Immature natural killer cell (primary cell): ENCODE measurements at regions not wholly inside any gene's neighbourhood (a gene's known extent, or its start where the extent isn't known, plus 50 kb on each side); places are given as distances from the start of the nearest gene placed in this dataset.

ENCODE experiments used
- DNase-seq, 3 donors: peaks; one replicate each; pipeline ENCODE4 v3.0.0; 2022; ENCODE audit warnings: mixed read lengths in 1 of 3
- H3K27ac Mint-ChIP-seq, 6 donors: one replicate each; pipeline ENCODE4 v1.8.0; 2020; ENCODE audit warnings: mixed read lengths in 6 of 6, mild to moderate bottlenecking in 5 of 6, inconsistent platforms in 4 of 6, moderate library complexity in 3 of 6
- H3K27me3 Mint-ChIP-seq, 3 donors: one replicate each; pipeline ENCODE4 v1.8.0; 2020 to 2021; ENCODE audit warnings: low read depth in 3 of 3, mild to moderate bottlenecking in 3 of 3, mixed read lengths in 3 of 3, moderate library complexity in 3 of 3, inconsistent platforms in 1 of 3
- H3K36me3 Mint-ChIP-seq, 3 donors: one replicate each; pipeline ENCODE4 v1.8.0; 2020; ENCODE audit warnings: mixed read lengths in 3 of 3, inconsistent platforms in 2 of 3, mild to moderate bottlenecking in 2 of 3
- H3K4me1 Mint-ChIP-seq, 2 donors: one replicate each; pipeline ENCODE4 v1.8.0; 2020; ENCODE audit warnings: inconsistent platforms in 2 of 2, mild to moderate bottlenecking in 2 of 2, mixed read lengths in 2 of 2, moderate library complexity in 1 of 2
- H3K4me3 Mint-ChIP-seq, 5 donors: one replicate each; pipeline ENCODE4 v1.8.0; 2020; ENCODE audit warnings: mild to moderate bottlenecking in 5 of 5, mixed read lengths in 5 of 5, inconsistent platforms in 3 of 5, moderate library complexity in 3 of 5
- H3K9me3 Mint-ChIP-seq, 6 donors: one replicate each; pipeline ENCODE4 v1.8.0; 2020; ENCODE audit warnings: mild to moderate bottlenecking in 6 of 6, mixed read lengths in 6 of 6, inconsistent platforms in 4 of 6, moderate library complexity in 3 of 6

DNA sequence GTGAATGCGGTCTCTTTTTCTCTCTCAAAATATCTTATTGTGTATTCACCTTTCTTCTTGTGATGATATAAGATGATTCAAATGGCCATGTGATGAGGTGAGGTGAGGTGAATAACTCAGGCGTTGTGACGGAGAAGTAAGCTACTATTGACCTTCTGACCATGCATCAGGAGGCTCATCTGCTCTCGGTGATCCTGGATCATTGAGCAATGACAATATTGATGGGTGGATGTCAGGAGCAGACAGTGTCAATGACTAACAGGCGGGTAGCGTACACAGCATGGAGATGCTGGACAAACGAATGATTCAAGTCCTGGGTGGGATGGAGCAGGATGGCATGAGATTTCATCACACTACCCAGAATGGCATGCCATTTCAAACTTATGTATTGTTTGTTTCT is 119.6 kb downstream of the PXDC1 start:
- Mint-ChIP-seq H3K36me3 (no peaks in the 10 kb centered on the region), H3K4me3 (no peak overlapping the region), H3K27me3 (peaks cover 2 to 5% (median 3%) of the 10 kb centered on the region in 3 donors), H3K9me3 (no peaks in the 10 kb centered on the region), H3K4me1 (no peaks in the 10 kb centered on the region), H3K27ac (no peak overlapping the region)
- no peak for DNase-seq

DNA sequence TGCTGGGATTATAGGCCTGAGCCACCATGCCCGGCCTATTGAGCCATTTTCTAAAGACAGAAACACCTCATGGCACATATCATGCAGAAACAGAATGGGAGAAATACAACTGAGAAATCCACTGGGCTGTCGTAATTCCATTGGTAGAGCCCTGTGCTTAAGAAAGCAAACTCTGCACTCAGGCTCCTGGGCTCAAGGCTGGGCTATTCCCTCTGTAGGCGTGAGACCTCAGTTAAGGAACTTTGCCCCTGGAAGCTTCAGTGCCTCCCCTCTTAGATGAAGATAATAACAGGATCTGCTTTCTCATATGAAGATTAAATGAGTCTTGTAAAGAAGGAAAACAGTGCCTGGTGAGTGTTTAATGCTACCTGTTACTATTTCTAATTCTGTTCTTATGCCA is 120.3 kb downstream of the PXDC1 start:
- no peak overlapping the region for H3K4me3 Mint-ChIP-seq
- no peaks in the 10 kb centered on the region for H3K36me3 Mint-ChIP-seq
- peaks cover 2 to 5% (median 3%) of the 10 kb centered on the region in 3 donors for H3K27me3 Mint-ChIP-seq
- H3K27ac Mint-ChIP-seq: no peak overlapping the region
- H3K4me1 Mint-ChIP-seq: no peaks in the 10 kb centered on the region
- no peak for DNase-seq
- H3K9me3 Mint-ChIP-seq: no peaks in the 10 kb centered on the region

DNA sequence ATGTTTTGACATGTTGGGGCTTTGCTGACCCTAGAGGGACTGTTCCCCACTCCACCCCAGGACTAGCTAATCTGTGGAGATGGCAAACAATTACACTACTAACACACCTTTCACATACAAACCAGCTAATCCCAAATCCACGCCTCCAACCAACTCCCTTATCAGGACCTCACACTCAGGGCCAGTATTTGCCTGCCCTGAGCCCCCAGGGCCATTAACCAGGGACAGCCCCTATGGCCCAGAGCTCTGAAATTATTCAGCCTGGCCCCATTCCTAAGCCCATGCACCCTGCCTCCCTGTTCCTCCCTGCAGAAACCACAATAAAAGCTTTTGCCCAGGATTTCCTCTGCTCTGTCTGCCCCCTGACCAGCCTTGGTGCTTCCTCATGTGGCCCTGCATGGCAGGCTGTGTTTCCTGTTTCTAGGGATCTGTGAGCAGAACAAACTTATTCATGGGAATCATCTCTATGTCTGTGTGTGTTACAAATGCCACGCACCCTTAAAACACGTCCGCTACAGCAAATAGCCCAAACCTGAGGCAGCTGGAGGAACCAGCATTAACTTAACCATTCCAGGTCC is 121.2 kb downstream of the PXDC1 start:
- Mint-ChIP-seq H3K27ac (no peak overlapping the region), H3K4me3 (no peak overlapping the region), H3K27me3 (peaks cover 3 to 5% (median 3%) of the 10 kb centered on the region in 3 donors), H3K9me3 (no peaks in the 10 kb centered on the region), H3K36me3 (no peaks in the 10 kb centered on the region), H3K4me1 (no peaks in the 10 kb centered on the region)
- no peak for DNase-seq

DNA sequence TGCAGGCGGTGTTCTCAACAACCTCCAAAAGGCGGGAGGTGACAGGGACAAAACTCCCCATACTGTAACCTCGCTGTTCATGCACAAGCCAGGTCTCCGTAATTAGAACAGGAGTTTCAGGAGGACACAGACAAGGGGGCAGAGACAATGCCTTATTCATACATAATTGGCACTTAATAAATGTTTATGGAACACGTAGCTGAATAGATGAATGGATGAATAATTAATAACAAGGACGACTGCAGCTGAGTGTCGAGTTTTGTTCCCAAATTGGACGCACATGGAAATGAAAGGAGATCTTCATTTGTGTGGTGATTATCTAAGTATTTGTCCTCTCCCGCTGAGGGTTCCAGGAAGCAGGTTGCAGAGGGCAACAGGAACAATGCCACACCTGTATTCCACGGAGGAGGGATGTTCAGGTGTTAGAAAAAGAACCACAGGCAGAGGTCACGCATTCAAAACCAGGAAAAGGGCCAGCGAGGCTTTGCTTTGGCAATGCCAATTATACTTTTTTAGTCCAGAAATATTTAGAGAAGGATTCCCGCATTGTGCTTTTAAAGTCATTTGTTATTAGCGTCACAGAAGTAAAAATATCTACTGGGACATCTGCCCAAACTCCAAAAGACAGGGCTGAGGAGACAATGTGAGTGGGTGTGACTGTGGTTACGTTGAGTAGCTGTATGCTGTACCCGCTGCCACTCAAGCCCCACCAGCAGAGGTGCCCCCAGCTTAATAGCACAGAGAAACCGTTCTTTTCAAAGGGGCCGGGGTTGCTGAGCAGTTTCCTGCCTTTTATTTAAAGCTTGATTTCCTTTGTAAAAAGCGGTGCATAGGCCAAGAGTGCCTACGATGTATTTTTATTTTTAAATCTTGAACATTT is 123.3 kb downstream of the PXDC1 start:
- Mint-ChIP-seq H3K4me1 (peaks cover 2 to 6% of the 10 kb centered on the region in 2 donors), H3K4me3 (no peak overlapping the region), H3K36me3 (no peaks in the 10 kb centered on the region), H3K27me3 (peaks cover 3 to 10% (median 6%) of the 10 kb centered on the region in 3 donors), H3K27ac (no peak overlapping the region), H3K9me3 (no peaks in the 10 kb centered on the region)
- no peak for DNase-seq

DNA sequence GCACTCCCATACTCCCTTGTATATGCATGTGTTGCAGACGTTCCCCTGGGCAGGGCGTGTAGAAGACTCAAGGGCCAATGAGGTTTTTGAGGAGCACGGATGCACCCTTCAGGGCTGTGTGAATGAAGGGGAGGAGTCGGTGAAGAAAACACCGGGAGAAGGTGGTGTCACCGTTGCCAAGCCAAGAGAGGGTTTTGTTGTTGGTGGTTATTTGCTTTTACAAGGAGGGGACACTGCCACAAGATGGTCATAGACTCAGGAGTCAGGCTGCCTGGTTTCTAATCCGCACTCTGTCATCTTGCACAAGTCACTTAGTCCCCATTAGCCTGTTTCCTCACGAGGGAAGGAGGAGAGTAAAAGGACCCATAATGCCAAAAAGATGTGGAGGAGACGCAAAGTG is 124.0 kb downstream of the PXDC1 start:
- peaks cover 3 to 13% (median 6%) of the 10 kb centered on the region in 3 donors for H3K27me3 Mint-ChIP-seq

DNA sequence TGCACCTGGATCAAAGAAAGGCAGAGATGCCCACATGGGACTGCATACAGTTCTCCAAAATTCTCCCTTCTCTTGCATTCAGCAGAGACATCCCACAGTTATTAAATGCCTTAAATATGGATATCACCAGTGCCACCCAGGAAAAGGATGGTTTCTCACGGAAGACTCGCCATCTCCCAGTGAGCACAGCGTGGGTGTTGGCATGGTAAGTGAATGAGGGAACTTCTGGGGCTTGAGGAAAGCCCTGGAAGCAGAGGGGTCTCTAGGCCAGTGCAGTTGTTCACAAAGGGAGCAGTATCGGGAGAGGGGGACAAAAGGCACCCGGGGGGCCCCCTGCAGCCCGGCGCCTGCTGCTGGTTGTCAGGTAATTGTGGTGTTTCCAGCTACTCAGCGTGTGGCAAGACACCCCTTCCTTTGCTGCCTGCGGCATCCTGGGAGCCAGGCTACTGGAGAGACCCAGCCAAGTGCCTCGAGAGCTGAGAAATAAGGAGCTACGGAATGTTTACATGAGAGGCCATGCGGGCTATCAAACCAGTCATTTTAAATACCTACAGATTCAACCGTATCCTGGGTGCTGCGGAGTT is 125.4 kb downstream of the PXDC1 start:
- Mint-ChIP-seq H3K36me3 (no peaks in the 10 kb centered on the region), H3K9me3 (no peaks in the 10 kb centered on the region), H3K4me1 (peaks cover 2 to 6% of the 10 kb centered on the region in 2 donors), H3K4me3 (no peak overlapping the region), H3K27me3 (peaks cover 3 to 18% (median 6%) of the 10 kb centered on the region in 3 donors), H3K27ac (no peak overlapping the region)
- DNase-seq: no peak

More for the DNA sequence above, 124.0 kb downstream of the PXDC1 start:
- no peak overlapping the region for H3K4me3 Mint-ChIP-seq
- H3K36me3 Mint-ChIP-seq: no peaks in the 10 kb centered on the region
- H3K9me3 Mint-ChIP-seq: no peaks in the 10 kb centered on the region
- no peak for DNase-seq
- H3K27ac Mint-ChIP-seq: no peak overlapping the region
- H3K4me1 Mint-ChIP-seq: peaks cover 2 to 6% of the 10 kb centered on the region in 2 donors

DNA sequence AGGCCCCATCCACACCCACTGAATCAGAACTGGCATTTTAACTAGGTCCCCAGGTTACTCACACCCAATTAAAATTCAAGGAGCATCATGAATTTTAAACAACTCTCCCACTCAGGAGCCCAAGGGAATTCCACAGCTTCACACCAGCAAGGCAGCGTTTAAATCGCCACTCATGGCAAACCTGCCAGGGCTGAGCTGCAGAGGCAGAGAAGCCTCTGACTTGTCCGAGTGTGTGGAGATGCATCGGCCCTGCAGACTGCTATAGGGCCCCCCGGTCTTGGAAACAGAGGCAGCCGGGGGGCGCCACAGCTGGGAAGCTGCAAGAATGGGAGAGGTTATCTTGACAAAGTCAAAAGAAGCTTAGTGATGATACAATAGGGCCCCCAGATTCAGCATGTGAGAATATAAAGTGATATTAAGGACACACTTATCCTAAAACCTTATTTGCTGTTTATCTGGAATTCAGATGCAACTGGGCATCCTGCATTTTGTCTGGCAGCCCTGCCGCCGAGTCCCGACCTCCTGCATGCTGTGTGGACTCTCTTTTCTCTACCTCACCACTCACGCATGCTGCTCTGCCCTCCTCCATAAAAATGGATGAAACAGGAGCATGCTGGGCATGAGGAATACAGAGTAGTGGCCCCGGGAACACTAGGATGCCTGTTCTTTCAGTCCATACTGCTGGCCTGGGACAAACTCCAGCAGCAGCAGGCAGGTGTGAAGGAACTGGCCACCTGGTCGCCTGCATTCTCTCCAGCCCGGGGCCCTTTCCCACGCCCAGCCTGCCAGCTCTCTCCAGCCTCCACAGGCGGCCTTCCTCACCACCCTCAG is 126.1 kb downstream of the PXDC1 start:
- no peak for DNase-seq

DNA sequence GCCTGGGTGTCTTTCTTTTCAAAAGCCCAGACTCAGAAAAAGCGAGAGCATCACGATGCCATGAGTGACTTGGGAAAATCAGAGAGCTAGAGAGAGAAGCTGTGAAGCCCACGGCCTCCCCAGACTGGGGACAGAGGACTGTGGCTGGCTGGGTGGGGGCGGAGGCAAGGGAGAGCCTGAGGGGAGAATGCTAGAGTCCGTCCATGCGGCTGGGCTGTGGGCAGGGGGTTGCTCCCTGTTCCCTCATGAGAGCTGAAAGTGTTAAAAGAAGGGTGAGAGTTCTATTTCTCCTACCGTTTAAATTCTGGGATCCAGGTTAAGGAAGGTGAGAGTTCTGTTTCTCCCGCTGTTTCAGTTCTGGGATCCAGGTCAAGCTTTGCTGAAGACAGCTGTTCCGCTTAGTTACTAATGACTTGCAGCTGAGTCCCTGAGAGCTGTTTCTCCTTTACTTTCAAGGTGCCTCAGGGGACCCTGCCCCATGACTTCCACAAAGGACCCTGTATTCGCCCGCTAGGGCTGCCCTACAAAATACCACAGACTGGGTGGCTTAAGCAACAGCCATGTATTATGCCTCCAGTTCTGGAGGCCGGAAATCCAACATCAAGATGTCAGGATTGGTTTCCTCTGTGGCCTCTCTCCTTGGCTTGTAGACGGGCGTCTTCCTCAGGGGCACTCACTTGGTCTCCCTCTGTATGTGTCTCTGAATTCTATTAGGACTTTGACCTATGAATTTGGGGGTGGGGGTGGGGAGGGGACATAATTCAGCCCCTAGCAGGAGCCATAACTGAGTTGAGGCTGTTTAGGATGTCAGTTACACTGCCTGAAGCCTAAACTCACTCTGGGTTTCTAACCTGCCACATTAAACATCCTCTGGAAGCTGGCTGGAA is 127.0 kb downstream of the PXDC1 start:
- H3K27me3 Mint-ChIP-seq: peaks cover 3 to 21% (median 6%) of the 10 kb centered on the region in 3 donors
- H3K4me3 Mint-ChIP-seq: no peak overlapping the region
- no peaks in the 10 kb centered on the region for H3K9me3 Mint-ChIP-seq
- H3K36me3 Mint-ChIP-seq: no peaks in the 10 kb centered on the region
- H3K27ac Mint-ChIP-seq: no peak overlapping the region
- no peak for DNase-seq
- peaks cover 2 to 6% of the 10 kb centered on the region in 2 donors for H3K4me1 Mint-ChIP-seq

More for the DNA sequence above, 126.1 kb downstream of the PXDC1 start:
- H3K27ac Mint-ChIP-seq: no peak overlapping the region
- H3K4me1 Mint-ChIP-seq: peaks cover 2 to 6% of the 10 kb centered on the region in 2 donors
- H3K9me3 Mint-ChIP-seq: no peaks in the 10 kb centered on the region
- peaks cover 3 to 18% (median 6%) of the 10 kb centered on the region in 3 donors for H3K27me3 Mint-ChIP-seq
- H3K36me3 Mint-ChIP-seq: no peaks in the 10 kb centered on the region
- no peak overlapping the region for H3K4me3 Mint-ChIP-seq

DNA sequence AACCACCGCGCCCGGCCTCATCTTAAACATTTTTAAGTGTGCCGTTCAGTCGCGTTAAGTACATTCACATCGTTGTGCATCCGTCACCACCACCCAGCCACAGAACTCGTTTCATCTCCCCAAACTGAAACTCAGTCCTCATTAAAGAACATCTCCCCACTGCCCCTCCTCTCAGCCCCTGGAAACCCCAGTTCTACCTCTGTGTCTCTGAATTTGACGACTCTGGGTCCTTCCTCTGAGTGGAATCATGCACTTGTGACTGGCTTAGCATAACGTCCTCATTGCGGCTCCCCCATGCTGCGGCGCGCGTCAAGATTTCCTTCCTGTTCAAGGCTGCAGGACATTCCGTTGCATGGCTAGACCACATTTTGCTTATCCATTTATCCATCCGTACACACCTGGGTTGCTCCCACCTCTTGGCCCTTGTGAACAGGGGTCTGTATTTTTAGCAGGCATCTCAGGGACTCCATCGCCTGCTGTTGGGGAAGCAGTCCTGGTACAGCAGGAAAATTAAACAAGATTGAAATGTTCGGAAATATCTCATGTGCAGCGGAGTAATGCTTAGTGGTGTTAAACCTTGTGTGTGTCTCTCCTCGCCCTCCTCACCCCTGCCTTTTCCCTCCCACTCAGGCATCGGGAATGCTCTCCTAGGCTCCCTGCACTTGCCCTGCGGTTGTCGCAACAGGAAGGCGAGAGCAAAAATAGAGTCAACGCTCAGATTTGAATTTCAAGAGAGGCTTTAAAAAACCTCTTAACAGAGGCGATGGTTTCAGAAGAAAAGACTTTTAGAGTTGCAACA is 127.9 kb downstream of the PXDC1 start:
- peaks cover 3 to 23% (median 6%) of the 10 kb centered on the region in 3 donors for H3K27me3 Mint-ChIP-seq
- DNase-seq: no peak
- H3K9me3 Mint-ChIP-seq: no peaks in the 10 kb centered on the region
- H3K4me3 Mint-ChIP-seq: peak overlapping the region in 1 of 5 donors; percentile 19
- peaks cover 2 to 6% of the 10 kb centered on the region in 2 donors for H3K4me1 Mint-ChIP-seq
- no peaks in the 10 kb centered on the region for H3K36me3 Mint-ChIP-seq
- peak overlapping the region in 1 of 6 donors; percentile 25 for H3K27ac Mint-ChIP-seq

DNA sequence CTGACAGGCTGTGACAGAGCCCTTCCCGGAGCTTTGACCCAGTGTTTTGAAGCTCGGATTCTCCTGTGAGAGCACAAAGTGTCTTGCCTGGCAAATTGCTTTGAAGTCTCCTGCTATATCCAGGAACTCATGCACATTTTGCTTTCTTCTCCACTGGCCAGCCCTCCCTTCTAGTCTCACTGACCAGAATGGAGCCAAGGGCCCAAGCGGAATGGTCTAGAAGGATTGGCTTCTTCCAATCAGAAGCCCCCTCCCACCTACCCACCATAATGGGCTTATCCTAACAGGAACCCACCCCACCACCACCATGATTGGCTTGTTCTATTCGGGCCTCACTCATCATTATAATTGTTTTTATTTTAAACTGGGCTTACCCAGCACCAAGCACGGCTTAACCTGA is 130.1 kb downstream of the PXDC1 start:
- Mint-ChIP-seq H3K27me3 (peaks cover 0 to 18% (median 6%) of the 10 kb centered on the region in 3 donors), H3K4me3 (no peak overlapping the region), H3K36me3 (no peaks in the 10 kb centered on the region), H3K9me3 (no peaks in the 10 kb centered on the region), H3K27ac (no peak overlapping the region), H3K4me1 (peaks cover 2 to 6% of the 10 kb centered on the region in 2 donors)
- no peak for DNase-seq

DNA sequence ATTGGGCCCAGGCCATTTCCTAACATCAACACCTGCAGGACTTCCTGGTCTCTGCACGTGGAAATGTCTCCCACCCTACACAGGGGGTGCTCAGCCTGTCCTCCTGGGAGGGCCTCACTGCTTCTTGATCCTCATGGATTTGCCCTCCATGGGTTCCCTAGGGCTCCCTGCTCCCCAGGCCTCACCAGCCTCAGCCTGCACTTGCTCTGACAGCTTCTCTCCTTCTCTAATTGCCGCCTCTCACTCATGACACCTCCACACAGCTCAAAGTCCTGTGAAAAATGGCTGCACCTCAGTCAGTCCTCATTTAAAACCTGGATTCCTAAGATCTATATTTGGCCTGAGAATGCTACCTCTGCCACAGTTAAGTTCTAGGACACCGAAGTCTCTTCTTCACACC is 130.6 kb downstream of the PXDC1 start:
- Mint-ChIP-seq H3K4me1 (peaks cover 2 to 6% of the 10 kb centered on the region in 2 donors), H3K27ac (no peak overlapping the region), H3K4me3 (no peak overlapping the region), H3K27me3 (peaks cover 0 to 18% (median 5%) of the 10 kb centered on the region in 3 donors), H3K36me3 (no peaks in the 10 kb centered on the region), H3K9me3 (no peaks in the 10 kb centered on the region)
- no peak for DNase-seq

DNA sequence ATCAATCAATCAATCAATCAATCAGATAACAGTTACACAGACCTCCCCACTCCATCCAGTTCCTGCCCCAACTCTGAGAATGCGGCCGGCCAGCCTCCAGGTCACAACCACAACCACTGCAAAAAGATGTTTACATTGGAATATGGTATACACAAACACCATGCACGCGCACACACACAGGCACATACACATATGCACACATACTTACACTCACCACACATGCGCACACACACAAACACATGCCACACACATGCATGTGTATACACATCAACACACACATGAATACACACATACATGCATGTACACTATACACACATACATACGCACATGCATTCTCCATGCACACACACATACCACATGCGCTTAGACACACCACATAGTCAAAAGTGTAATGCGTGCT is 131.1 kb downstream of the PXDC1 start:
- no peak overlapping the region for H3K4me3 Mint-ChIP-seq
- no peak overlapping the region for H3K27ac Mint-ChIP-seq
- no peaks in the 10 kb centered on the region for H3K9me3 Mint-ChIP-seq
- H3K27me3 Mint-ChIP-seq: peaks cover 0 to 18% (median 5%) of the 10 kb centered on the region in 3 donors
- peaks cover 2 to 6% of the 10 kb centered on the region in 2 donors for H3K4me1 Mint-ChIP-seq
- H3K36me3 Mint-ChIP-seq: no peaks in the 10 kb centered on the region
- no peak for DNase-seq
